ENCODE measurements at regions not wholly inside any gene's neighbourhood (a gene's known extent, or its start where the extent isn't known, plus 50 kb on each side); places are given as distances from the start of the nearest gene placed in this dataset.

GRCh38 chr9:90198956-90199355 lies 443.7 kb downstream of the DIRAS2 start:
- intact Hi-C loops (cut with micrococcal nuclease; ENCODE audit: unreplicated experiment) = no loop called here
- no peaks in the 10 kb centered on the region for H4K20me1 ChIP-seq (ENCODE audit: control insufficient read depth, insufficient read depth)
- no peak for ATAC-seq
- no peak overlapping the region for H3K27ac ChIP-seq (ENCODE audit: control insufficient read depth, insufficient read depth)
- SMC1A ChIA-PET (ENCODE audit: uncharacterized antibody, unreplicated experiment) = no interaction called here
- no peak for FAIRE-seq
- 0% methylated on average over 3 of the region's 3 CpGs for WGBS (ENCODE audit: insufficient coverage, insufficient replicate concordance, low lambda C conversion rate, missing lambda C conversion rate)
- H3K79me2 ChIP-seq (ENCODE audit: control insufficient read depth, insufficient read depth, low read length) = no peaks in the 10 kb centered on the region
- no peaks in the 10 kb centered on the region for H3K4me1 ChIP-seq (ENCODE audit: control insufficient read depth, insufficient read depth, low read length)
- H3K9ac ChIP-seq (ENCODE audit: control insufficient read depth, insufficient read depth, low read length) = no peak overlapping the region
- no TSS peak for BruUV-seq (replicated peaks)
- peaks cover 1% of the 10 kb centered on the region; the same call in 2 of the 3 replicates for H3K9me3 ChIP-seq (replicated peaks; ENCODE audit: control insufficient read depth, insufficient read depth, low read length)
- no peak overlapping the region for H3K4me3 ChIP-seq
- RAD21 ChIA-PET (ENCODE audit: unreplicated experiment) = no interaction called here
- H3K4me2 ChIP-seq (ENCODE audit: control insufficient read depth, insufficient read depth) = no peak overlapping the region
- POLR2A ChIA-PET = no interaction called here
- in situ Hi-C loops (cut with MboI) = no loop called here
- no peak for DNase-seq (ENCODE audit: low read depth, low spot score)
- H2AFZ ChIP-seq (ENCODE audit: control insufficient read depth, low read depth, low read length) = no peak overlapping the region
- no peaks in the 10 kb centered on the region for H3K36me3 ChIP-seq (ENCODE audit: control insufficient read depth in 2 of 2, insufficient read depth in 2 of 2, low read length in 1 of 2)
- no peaks in the 10 kb centered on the region for H3K27me3 ChIP-seq (replicated peaks in 1 of 2; ENCODE audit: control insufficient read depth in 2 of 2, insufficient read depth in 2 of 2, low read length in 1 of 2)
- CTCF ChIA-PET = no interaction called here
- TF ChIP-seq ZBTB40 (IDR thresholded peaks at IDR 0.05; ENCODE audit: borderline replicate concordance) (no peak), BCL3 (IDR thresholded peaks at IDR 0.05; ENCODE audit: borderline replicate concordance, insufficient read depth, low read depth, low read length, poor library complexity, severe bottlenecking) (no peak), SIN3A (IDR thresholded peaks at IDR 0.05; ENCODE audit: low read depth, low read length) (no peak), IRF5 (IDR thresholded peaks at IDR 0.05; ENCODE audit: borderline replicate concordance) (no peak), MLLT1 (IDR thresholded peaks at IDR 0.05) (no peak), STAT3 (IDR thresholded peaks at IDR 0.05; ENCODE audit: low read depth, low read length) (no peak), ESRRA (IDR thresholded peaks at IDR 0.05; ENCODE audit: low read length) (no peak), ZNF592 (IDR thresholded peaks at IDR 0.05) (no peak), EGR1 (IDR thresholded peaks at IDR 0.05; ENCODE audit: borderline replicate concordance in 1 of 2, low read depth in 2 of 2, low read length in 2 of 2) (no peak)
- TF ChIP-seq, protein P1, sequence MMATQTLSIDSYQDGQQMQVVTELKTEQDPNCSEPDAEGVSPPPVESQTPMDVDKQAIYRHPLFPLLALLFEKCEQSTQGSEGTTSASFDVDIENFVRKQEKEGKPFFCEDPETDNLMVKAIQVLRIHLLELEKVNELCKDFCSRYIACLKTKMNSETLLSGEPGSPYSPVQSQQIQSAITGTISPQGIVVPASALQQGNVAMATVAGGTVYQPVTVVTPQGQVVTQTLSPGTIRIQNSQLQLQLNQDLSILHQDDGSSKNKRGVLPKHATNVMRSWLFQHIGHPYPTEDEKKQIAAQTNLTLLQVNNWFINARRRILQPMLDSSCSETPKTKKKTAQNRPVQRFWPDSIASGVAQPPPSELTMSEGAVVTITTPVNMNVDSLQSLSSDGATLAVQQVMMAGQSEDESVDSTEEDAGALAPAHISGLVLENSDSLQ (IDR thresholded peaks at IDR 0.05) = no peak
